Lower lobe of right lung (tissue), 2 donors: ENCODE measurements at regions not wholly inside any gene's neighbourhood (a gene's known extent, or its start where the extent isn't known, plus 50 kb on each side); places are given as distances from the start of the nearest gene placed in this dataset.

Source experiments
- ATAC-seq, 2 donors: fragments of 200-7000 bp; cut with Tn5 transposase; one replicate each; pipeline ENCODE4 v1.9.1; 2020 to 2022; ENCODE audit warnings: mild to moderate bottlenecking in 2 of 2, moderate library complexity in 2 of 2
- DNase-seq: peaks from one replicate; pipeline ENCODE4 v3.0.0-alpha.2; 2020
- H3K27ac ChIP-seq: fragments of 200-600 bp; one replicate; pipeline ENCODE4 v1.8.0; 2022
- H3K27me3 ChIP-seq: fragments of 200-600 bp; one replicate; pipeline ENCODE4 v1.8.0; 2022; ENCODE audit warnings: low read depth
- H3K36me3 ChIP-seq: fragments of 200-600 bp; one replicate; pipeline ENCODE4 v1.8.0; 2022; ENCODE audit warnings: mild to moderate bottlenecking
- H3K4me1 ChIP-seq: fragments of 200-600 bp; one replicate; pipeline ENCODE4 v1.8.0; 2022
- H3K4me3 ChIP-seq: fragments of 200-600 bp; one replicate; pipeline ENCODE4 v1.8.0; 2022; ENCODE audit warnings: mild to moderate bottlenecking
- H3K9me3 ChIP-seq: fragments of 200-600 bp; one replicate; pipeline ENCODE4 v1.8.0; 2022
- CTCF ChIP-seq: fragments of 200-600 bp; IDR thresholded peaks from one replicate; pipeline ENCODE4 v1.8.0; 2022; ENCODE audit warnings: antibody characterized with exemption, mild to moderate bottlenecking
- intact Hi-C: fragments of 100-400 bp; cut with DNase I; formaldehyde crosslinking; loops from one replicate; pipeline ENCODE4 v1.11.0; 2022
- donor health status: DM: no; HTN: yes; CAD: no; lungs with severe emphysema.

GRCh38 chr4:8754634-8755589 lies 116.7 kb downstream of the HMX1 start:
- H3K36me3 ChIP-seq: no peaks in the 10 kb centered on the region
- no peaks in the 10 kb centered on the region for H3K4me1 ChIP-seq
- no peaks in the 10 kb centered on the region for H3K9me3 ChIP-seq
- no peak for TF ChIP-seq CTCF
- ATAC-seq: no peak
- no peak overlapping the region for H3K27ac ChIP-seq
- peak; percentile 12 for DNase-seq
- intact Hi-C loops: no loop called here
- H3K27me3 ChIP-seq: no peaks in the 10 kb centered on the region
- H3K4me3 ChIP-seq: no peak overlapping the region

- intact Hi-C loops: no loop called here
- ATAC-seq: no peak
- Histone ChIP-seq H3K4me3 (no peak overlapping the region), H3K27ac (no peak overlapping the region), H3K9me3 (no peaks in the 10 kb centered on the region), H3K36me3 (no peaks in the 10 kb centered on the region), H3K27me3 (no peaks in the 10 kb centered on the region), H3K4me1 (no peaks in the 10 kb centered on the region)
- TF ChIP-seq CTCF: no peak
- peak; percentile 31 for DNase-seq
Measured at GRCh38 chr4:8748236-8748575, 123.4 kb downstream of the HMX1 start.

GRCh38 chr4:8747467-8748235 lies 124.0 kb downstream of the HMX1 start:
- no peaks in the 10 kb centered on the region for H3K4me1 ChIP-seq
- H3K27ac ChIP-seq: no peak overlapping the region
- ATAC-seq: no peak
- H3K36me3 ChIP-seq: no peaks in the 10 kb centered on the region
- no peak for TF ChIP-seq CTCF
- H3K4me3 ChIP-seq: no peak overlapping the region
- intact Hi-C loops: no loop called here
- H3K27me3 ChIP-seq: no peaks in the 10 kb centered on the region
- peak; percentile 34 for DNase-seq
- H3K9me3 ChIP-seq: no peaks in the 10 kb centered on the region

- Histone ChIP-seq H3K27me3 (no peaks in the 10 kb centered on the region), H3K4me3 (no peak overlapping the region), H3K4me1 (no peaks in the 10 kb centered on the region), H3K36me3 (no peaks in the 10 kb centered on the region), H3K9me3 (no peaks in the 10 kb centered on the region), H3K27ac (no peak overlapping the region)
- ATAC-seq (no peak), DNase-seq (peak; percentile 4)
- intact Hi-C loops: no loop called here
- TF ChIP-seq CTCF: no peak
Measured at GRCh38 chr4:8746523-8747466, 124.8 kb downstream of the HMX1 start.

- intact Hi-C loops: no loop called here
- peak; percentile 28 for DNase-seq
- no peak for ATAC-seq
Measured at GRCh38 chr4:8745826-8746225, 125.8 kb downstream of the HMX1 start.

More at GRCh38 chr4:8745826-8746225, 125.8 kb downstream of the HMX1 start:
- Histone ChIP-seq H3K27me3 (peaks cover 6% of the 10 kb centered on the region), H3K36me3 (no peaks in the 10 kb centered on the region), H3K9me3 (no peaks in the 10 kb centered on the region), H3K27ac (no peak overlapping the region), H3K4me3 (no peak overlapping the region), H3K4me1 (no peaks in the 10 kb centered on the region)
- TF ChIP-seq CTCF: no peak
